ENCODE measurements at regions not wholly inside any gene's neighbourhood (a gene's known extent, or its start where the extent isn't known, plus 50 kb on each side); places are given as distances from the start of the nearest gene placed in this dataset.

- intact Hi-C loops (cut with DNase I), result loop anchor here (1.0 to 10.0 kb wide), 8 partner anchors 308 to 801 kb away; partner anchors contain the start of gene CRPPA (in 8 of the 10)
- Histone ChIP-seq H3K27ac (no peak overlapping the region), H3K9me3 (peaks cover 0 to 40% (median 16%) of the 10 kb centered on the region in 12 donors), H3K27me3 (no peaks in the 10 kb centered on the region), H3K36me3 (no peaks in the 10 kb centered on the region), H3K4me1 (no peaks in the 10 kb centered on the region), H3K4me3 (no peak overlapping the region)
- TF ChIP-seq POLR2A (IDR thresholded peaks at IDR 0.05) (no peak), CTCF (IDR thresholded peaks at IDR 0.05) (no peak)
- no peak for ATAC-seq
- DNase-seq, result no peak
- WGBS, 4 donors, result 69 to 85% (median 80%) methylated on average over 2 of the region's 2 CpGs
Measured at GRCh38 chr7:16114071-16114470, 307.3 kb downstream of the CRPPA start.

- H3K27ac ChIP-seq, result no peak overlapping the region
- intact Hi-C loops (cut with DNase I), result loop anchor here (5.0 to 10.0 kb wide), 6 partner anchors 309 to 802 kb away; partner anchors contain the start of gene CRPPA (in 8 of the 10)
- DNase-seq, result no peak
- H3K27me3 ChIP-seq, result no peaks in the 10 kb centered on the region
- H3K9me3 ChIP-seq, result peaks cover 0 to 50% (median 19%) of the 10 kb centered on the region in 12 donors
- H3K4me3 ChIP-seq, result no peak overlapping the region
- ATAC-seq, result no peak
- TF ChIP-seq CTCF (IDR thresholded peaks at IDR 0.05), result no peak
- TF ChIP-seq POLR2A (IDR thresholded peaks at IDR 0.05), result no peak
- H3K4me1 ChIP-seq, result no peaks in the 10 kb centered on the region
- no peaks in the 10 kb centered on the region for H3K36me3 ChIP-seq
Measured at GRCh38 chr7:16113058-16113457, 308.3 kb downstream of the CRPPA start.

- Histone ChIP-seq H3K9me3 (peaks cover 0 to 69% (median 36%) of the 10 kb centered on the region in 12 donors), H3K4me1 (no peaks in the 10 kb centered on the region), H3K27me3 (no peaks in the 10 kb centered on the region), H3K4me3 (no peak overlapping the region), H3K36me3 (no peaks in the 10 kb centered on the region), H3K27ac (no peak overlapping the region)
- TF ChIP-seq POLR2A (IDR thresholded peaks at IDR 0.05) (no peak), CTCF (IDR thresholded peaks at IDR 0.05) (no peak)
- DNase-seq, result no peak
- intact Hi-C loops (cut with DNase I), result no loop called here
- no peak for ATAC-seq
- WGBS, 4 donors, result 94 to 97% (median 97%) methylated on average over 2 of the region's 2 CpGs
Measured at GRCh38 chr7:16106869-16107268, 314.5 kb downstream of the CRPPA start.

- Histone ChIP-seq H3K27ac (no peak overlapping the region), H3K4me3 (no peak overlapping the region), H3K4me1 (no peaks in the 10 kb centered on the region), H3K27me3 (no peaks in the 10 kb centered on the region), H3K36me3 (no peaks in the 10 kb centered on the region), H3K9me3 (peaks cover 0 to 73% (median 38%) of the 10 kb centered on the region in 12 donors)
- no peak for TF ChIP-seq POLR2A (IDR thresholded peaks at IDR 0.05)
- no peak for TF ChIP-seq CTCF (IDR thresholded peaks at IDR 0.05)
- intact Hi-C loops (cut with DNase I), result no loop called here
- 91 to 100% (median 93%) methylated on average over 1 of the region's 1 CpG for WGBS, 4 donors
- ATAC-seq, result no peak
- no peak for DNase-seq
Measured at GRCh38 chr7:16106300-16106699, 315.0 kb downstream of the CRPPA start.
